ENCODE measurements at regions not wholly inside any gene's neighbourhood (a gene's known extent, or its start where the extent isn't known, plus 50 kb on each side); places are given as distances from the start of the nearest gene placed in this dataset.
"Not testable (repeated sequence)": the region's sequence is repeated elsewhere in the genome, so short reads cannot be mapped to it uniquely, and the experiment has no call there.

- no peak for DNase-seq (ENCODE audit: low read depth, low spot score)
Measured at GRCh38 chr10:63783882-63784281, 262.7 kb downstream of the REEP3 start.

GRCh38 chr10:63788152-63788821 is 267.1 kb downstream of the REEP3 start:
- no peak for DNase-seq (ENCODE audit: low read depth, low spot score)

- no peak for DNase-seq (ENCODE audit: low read depth, low spot score)
Measured at GRCh38 chr10:63795094-63795860, 274.1 kb downstream of the REEP3 start.

- DNase-seq (ENCODE audit: low read depth, low spot score), result no peak
Measured at GRCh38 chr10:63798599-63799498, 277.6 kb downstream of the REEP3 start.

GRCh38 chr10:63799521-63800300 is 278.5 kb downstream of the REEP3 start:
- DNase-seq (ENCODE audit: low read depth, low spot score), result no peak

GRCh38 chr10:63801166-63801565 is 280.0 kb downstream of the REEP3 start:
- DNase-seq (ENCODE audit: low read depth, low spot score), result no peak

GRCh38 chr10:63806330-63806729 is 285.1 kb downstream of the REEP3 start:
- no peak for DNase-seq (ENCODE audit: low read depth, low spot score)

GRCh38 chr10:63812501-63812900 is 291.3 kb downstream of the REEP3 start:
- DNase-seq (ENCODE audit: low read depth, low spot score), result no peak

GRCh38 chr10:63819753-63820329 is 298.6 kb downstream of the REEP3 start:
- DNase-seq (ENCODE audit: low read depth, low spot score), result no peak

GRCh38 chr10:63822496-63822895 is 301.3 kb downstream of the REEP3 start:
- no peak for DNase-seq (ENCODE audit: low read depth, low spot score)

- no peak for DNase-seq (ENCODE audit: low read depth, low spot score)
Measured at GRCh38 chr10:63825111-63825510, 303.9 kb downstream of the REEP3 start.

GRCh38 chr10:63825766-63826165 is 304.6 kb downstream of the REEP3 start:
- DNase-seq (ENCODE audit: low read depth, low spot score), result no peak

- DNase-seq (ENCODE audit: low read depth, low spot score), result not testable (repeated sequence)
Measured at GRCh38 chr10:63827018-63827417, 305.8 kb downstream of the REEP3 start.

GRCh38 chr10:63829020-63829419 is 307.8 kb downstream of the REEP3 start:
- DNase-seq (ENCODE audit: low read depth, low spot score), result no peak

GRCh38 chr10:63829573-63830149 is 308.5 kb downstream of the REEP3 start:
- DNase-seq (ENCODE audit: low read depth, low spot score), result no peak

GRCh38 chr10:63832686-63833085 is 311.5 kb downstream of the REEP3 start:
- DNase-seq (ENCODE audit: low read depth, low spot score), result no peak

- no peak for DNase-seq (ENCODE audit: low read depth, low spot score)
Measured at GRCh38 chr10:63833411-63834060, 312.3 kb downstream of the REEP3 start.

GRCh38 chr10:63836666-63837442 is 315.7 kb downstream of the REEP3 start:
- no peak for DNase-seq (ENCODE audit: low read depth, low spot score)

- no peak for DNase-seq (ENCODE audit: low read depth, low spot score)
Measured at GRCh38 chr10:63841761-63842160, 320.6 kb downstream of the REEP3 start.

All from iPS DF 19.7 (cell line).